ENCODE measurements at regions not wholly inside any gene's neighbourhood (a gene's known extent, or its start where the extent isn't known, plus 50 kb on each side); places are given as distances from the start of the nearest gene placed in this dataset.

- TF ChIP-seq ZHX1 (CRISPR knock-in tag; IDR thresholded peaks at IDR 0.05; ENCODE audit: low read depth) (no peak), FOXK2 (IDR thresholded peaks at IDR 0.05) (no peak)
Measured at GRCh38 chr20:48483334-48484066, 344.3 kb downstream of the PREX1 start.
